ENCODE measurements at regions not wholly inside any gene's neighbourhood (a gene's known extent, or its start where the extent isn't known, plus 50 kb on each side); places are given as distances from the start of the nearest gene placed in this dataset.
"Not testable (repeated sequence)": the region's sequence is repeated elsewhere in the genome, so short reads cannot be mapped to it uniquely, and the experiment has no call there.

GRCh38 chr17:14581186-14581830, 280.4 kb downstream of the HS3ST3B1 start:
- DNase-seq (ENCODE audit: extremely low read depth, low read depth, low spot score): no peak

GRCh38 chr17:14580499-14580898, 279.6 kb downstream of the HS3ST3B1 start:
- no peak for DNase-seq (ENCODE audit: extremely low read depth, low read depth, low spot score)

GRCh38 chr17:14579716-14580115, 278.8 kb downstream of the HS3ST3B1 start:
- no peak for DNase-seq (ENCODE audit: extremely low read depth, low read depth, low spot score)

GRCh38 chr17:14575471-14575953, 274.6 kb downstream of the HS3ST3B1 start:
- no peak for DNase-seq (ENCODE audit: extremely low read depth, low read depth, low spot score)

GRCh38 chr17:14560325-14560724, 259.4 kb downstream of the HS3ST3B1 start:
- DNase-seq (ENCODE audit: extremely low read depth, low read depth, low spot score): not testable (repeated sequence)

- no peak for DNase-seq (ENCODE audit: extremely low read depth, low read depth, low spot score)
Observed at GRCh38 chr17:14559264-14560119, 258.6 kb downstream of the HS3ST3B1 start.

GRCh38 chr17:14557480-14557879, 256.6 kb downstream of the HS3ST3B1 start:
- no peak for DNase-seq (ENCODE audit: extremely low read depth, low read depth, low spot score)

GRCh38 chr17:14553847-14554246, 253.0 kb downstream of the HS3ST3B1 start:
- DNase-seq (ENCODE audit: extremely low read depth, low read depth, low spot score): no peak

GRCh38 chr17:14552306-14552705, 251.4 kb downstream of the HS3ST3B1 start:
- DNase-seq (ENCODE audit: extremely low read depth, low read depth, low spot score): no peak

GRCh38 chr17:14547556-14547955, 246.7 kb downstream of the HS3ST3B1 start:
- no peak for DNase-seq (ENCODE audit: extremely low read depth, low read depth, low spot score)

- DNase-seq (ENCODE audit: extremely low read depth, low read depth, low spot score): no peak
Observed at GRCh38 chr17:14547016-14547415, 246.1 kb downstream of the HS3ST3B1 start.

- no peak for DNase-seq (ENCODE audit: extremely low read depth, low read depth, low spot score)
Observed at GRCh38 chr17:14545156-14545906, 244.4 kb downstream of the HS3ST3B1 start.

- no peak for DNase-seq (ENCODE audit: extremely low read depth, low read depth, low spot score)
Observed at GRCh38 chr17:14541714-14542113, 240.8 kb downstream of the HS3ST3B1 start.

GRCh38 chr17:14539801-14540200, 238.9 kb downstream of the HS3ST3B1 start:
- no peak for DNase-seq (ENCODE audit: extremely low read depth, low read depth, low spot score)

GRCh38 chr17:14532242-14532641, 231.4 kb downstream of the HS3ST3B1 start:
- DNase-seq (ENCODE audit: extremely low read depth, low read depth, low spot score): not testable (repeated sequence)

GRCh38 chr17:14525551-14526455, 224.9 kb downstream of the HS3ST3B1 start:
- DNase-seq (ENCODE audit: extremely low read depth, low read depth, low spot score): no peak

GRCh38 chr17:14522795-14523387, 222.0 kb downstream of the HS3ST3B1 start:
- DNase-seq (ENCODE audit: extremely low read depth, low read depth, low spot score): no peak

- not testable (repeated sequence) for DNase-seq (ENCODE audit: extremely low read depth, low read depth, low spot score)
Observed at GRCh38 chr17:14518919-14519318, 218.0 kb downstream of the HS3ST3B1 start.

- no peak for DNase-seq (ENCODE audit: extremely low read depth, low read depth, low spot score)
Observed at GRCh38 chr17:14514973-14515372, 214.1 kb downstream of the HS3ST3B1 start.

- no peak for DNase-seq (ENCODE audit: extremely low read depth, low read depth, low spot score)
Observed at GRCh38 chr17:14513835-14514234, 213.0 kb downstream of the HS3ST3B1 start.
